Muscle of arm (tissue), 1 donor: ENCODE measurements at regions not wholly inside any gene's neighbourhood (a gene's known extent, or its start where the extent isn't known, plus 50 kb on each side); places are given as distances from the start of the nearest gene placed in this dataset.

Experiments
- DNase-seq: peaks from one replicate; pipeline ENCODE4 v3.0.0-alpha.2; 2013

DNA sequence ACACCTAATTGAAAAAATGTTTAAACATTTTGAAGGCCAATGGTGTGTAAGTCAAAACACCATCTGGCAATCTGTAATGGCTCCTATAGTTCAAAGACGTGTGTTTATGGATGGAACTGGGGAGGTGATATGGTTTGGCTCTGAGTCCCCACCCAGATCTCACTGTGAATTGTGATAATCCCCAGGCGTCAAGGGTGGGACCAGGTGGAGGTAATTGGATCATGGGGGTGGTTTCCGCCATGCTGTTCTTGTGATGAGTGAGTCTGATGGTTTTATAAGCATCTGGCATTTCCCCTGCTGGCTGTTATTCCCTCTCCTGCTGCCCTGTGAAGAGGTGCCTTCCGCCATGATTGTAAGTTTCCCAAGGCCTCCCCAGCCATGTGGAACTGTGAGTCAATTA, 52.2 kb downstream of the ADRA2C start:
- DNase-seq = no peak

DNA sequence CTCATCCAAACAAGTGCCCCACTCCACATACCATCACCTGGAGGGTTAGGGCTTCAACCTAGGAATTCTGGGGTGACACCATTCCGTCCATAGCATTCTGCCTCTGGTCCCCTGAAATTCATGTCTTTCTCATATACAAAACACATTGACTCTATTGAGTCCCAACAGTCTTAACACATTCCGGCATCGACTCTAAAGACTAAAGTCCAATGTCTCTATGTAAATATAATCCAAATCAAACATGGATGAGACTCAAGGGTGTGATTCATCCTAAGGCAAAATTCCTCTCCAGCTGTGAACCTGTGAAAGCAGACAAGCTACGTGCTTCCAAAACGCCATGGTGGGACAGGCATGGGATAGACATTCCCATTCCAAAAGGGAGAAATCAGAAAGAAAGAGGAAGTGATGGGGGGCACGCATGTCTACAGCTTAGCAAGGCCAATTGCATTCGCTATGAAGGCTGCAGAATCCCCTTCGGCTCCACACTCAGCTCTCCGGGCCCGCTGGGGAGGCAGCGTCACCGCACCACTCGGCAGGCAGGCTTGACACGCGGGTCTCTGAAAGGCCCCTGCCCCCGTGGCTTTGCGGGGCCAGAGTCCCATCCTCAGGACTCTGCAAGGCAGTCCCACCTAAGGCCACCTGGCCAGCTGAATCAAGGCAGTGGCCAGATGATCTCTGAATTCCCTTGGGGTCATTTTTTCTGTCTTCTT, 53.2 kb downstream of the ADRA2C start:
- DNase-seq = no peak

DNA sequence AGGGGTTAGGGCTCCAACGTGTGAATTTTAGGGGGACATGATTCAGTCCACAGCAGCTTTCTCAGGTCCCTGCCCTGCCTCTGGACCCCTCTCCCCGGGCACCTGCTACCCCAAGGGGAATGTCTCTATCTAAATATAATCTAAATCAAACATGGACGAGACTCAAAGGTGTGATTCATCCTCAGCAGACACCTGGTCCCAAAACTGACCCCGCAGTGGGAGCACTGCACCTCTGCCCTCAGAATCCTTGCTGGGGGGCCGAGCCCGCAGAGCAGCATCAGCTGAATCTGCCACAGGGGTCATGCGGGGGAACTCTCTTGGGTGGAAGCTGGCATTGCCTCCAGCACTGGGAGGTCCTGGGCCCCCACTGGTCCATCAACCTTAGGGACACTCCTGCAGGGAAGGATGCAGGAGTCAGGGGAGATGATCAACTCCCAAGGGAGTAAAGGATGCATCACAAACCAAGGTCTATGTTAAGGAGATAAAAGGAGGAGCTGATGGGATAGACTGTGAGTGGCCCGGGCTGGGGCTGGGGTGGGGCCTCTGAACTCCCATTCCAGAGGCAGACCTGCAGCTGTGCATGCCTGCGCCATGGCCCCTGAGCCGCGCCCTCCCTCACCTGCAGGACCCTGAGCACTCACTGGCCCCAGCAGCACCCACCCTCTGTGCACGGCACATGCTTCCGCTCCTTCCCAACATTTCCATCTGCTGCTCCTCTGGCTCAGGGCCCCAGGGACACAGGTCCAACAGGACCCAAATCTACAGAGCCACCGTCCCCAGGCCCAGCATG, 54.0 kb downstream of the ADRA2C start:
- no peak for DNase-seq

DNA sequence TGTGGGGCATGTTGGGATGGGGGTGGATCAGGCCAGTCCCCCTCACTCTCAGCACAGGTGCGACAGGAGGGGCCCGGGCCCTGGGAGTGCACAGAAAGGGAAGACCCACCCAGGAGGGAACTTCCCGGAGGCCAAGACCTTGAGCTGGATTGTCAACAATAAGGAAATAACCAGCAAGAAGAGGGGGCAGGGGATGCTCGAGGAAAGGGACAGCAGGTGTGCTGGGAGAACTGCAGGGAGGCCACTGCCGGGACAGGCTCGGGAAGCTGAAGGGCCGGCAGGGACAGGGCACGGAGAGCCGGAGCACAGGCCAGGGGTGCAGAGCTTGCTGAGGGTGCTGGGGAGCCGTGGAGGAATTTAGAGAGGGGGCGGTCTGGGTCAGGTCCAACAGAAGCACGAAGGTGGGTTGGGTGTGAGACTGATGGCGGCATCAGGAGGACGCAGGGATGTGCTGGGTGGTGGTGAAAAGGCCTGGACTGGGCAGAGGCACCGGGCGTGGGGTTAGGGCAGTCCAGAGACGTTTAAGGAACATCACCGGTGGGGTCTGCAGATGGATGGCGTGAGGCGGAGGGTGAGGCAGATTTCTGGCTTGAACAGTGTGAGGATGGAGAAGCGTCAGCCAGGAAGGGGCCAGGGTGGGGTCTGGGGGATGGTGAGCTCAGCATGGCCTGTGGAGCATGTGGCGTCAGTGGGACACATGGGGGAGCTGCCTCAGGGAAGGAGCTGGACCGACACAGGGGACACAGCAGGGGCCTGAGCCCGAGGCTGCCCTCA, 54.8 kb downstream of the ADRA2C start:
- DNase-seq = no peak

DNA sequence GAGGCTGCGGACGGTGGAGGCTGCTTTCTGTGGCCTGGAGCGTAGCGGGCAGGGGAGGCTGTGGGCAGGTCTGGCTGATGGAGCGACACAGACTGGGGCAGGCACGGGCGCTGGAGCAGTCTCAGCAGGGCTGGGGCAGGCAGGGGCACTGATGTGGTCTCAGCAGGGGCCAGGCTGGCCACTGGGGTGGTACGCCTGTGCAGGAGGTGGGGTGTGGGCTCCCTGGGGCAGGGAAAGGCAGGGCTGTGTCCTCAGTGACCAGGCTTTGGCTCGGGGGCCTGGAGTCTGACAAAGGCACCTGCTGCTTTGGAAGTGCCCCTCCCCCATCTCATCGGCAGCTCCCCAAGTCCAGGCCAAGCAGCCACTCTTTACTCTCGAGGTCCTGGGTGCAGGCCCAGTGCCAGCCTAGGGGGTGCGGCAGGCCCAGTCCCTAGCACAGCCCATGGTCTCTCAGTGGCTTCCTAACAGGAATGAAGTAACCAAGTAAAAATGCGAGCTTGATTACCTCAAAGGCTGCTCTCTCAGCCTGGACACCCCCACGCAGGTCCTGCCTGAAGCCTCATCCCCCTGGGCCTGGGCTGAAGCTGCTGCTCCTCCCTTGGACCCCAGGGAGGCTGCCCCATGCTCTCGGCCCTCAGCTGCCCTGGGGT, 55.5 kb downstream of the ADRA2C start:
- no peak for DNase-seq

DNA sequence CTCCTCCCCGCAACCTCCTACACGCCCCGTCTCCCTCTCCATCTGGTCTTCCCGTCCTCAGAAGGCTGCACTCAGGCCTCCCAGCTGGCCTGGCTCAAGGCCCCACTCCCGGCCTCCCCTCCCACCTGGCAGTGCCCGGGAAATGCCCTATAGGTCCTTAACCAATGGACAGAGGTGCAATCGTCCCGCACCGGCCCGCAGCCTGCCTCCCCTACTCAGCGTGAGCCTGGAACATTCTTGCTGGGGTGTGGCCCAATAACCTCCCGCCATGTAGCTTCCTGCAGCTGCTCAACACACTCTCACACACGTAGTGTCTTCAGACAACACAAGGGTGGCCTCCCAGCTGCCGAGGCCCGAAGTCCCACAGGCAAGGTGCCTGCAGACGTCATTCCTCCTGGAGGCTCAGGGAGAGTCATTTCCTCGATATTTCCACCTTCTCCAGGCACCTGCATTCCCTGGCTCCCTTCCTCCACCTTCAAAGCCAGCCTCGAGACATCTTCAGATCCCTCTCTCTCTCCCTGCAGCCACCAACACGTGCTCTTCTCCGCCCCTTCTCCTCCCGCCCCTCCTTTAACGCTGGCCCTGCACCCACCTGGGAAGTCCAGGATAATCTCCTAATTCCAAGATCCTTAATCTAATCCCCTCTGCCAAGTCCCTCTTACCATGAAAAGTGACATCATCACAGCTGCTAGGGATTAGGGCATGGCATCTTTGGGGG, 56.2 kb downstream of the ADRA2C start:
- no peak for DNase-seq

DNA sequence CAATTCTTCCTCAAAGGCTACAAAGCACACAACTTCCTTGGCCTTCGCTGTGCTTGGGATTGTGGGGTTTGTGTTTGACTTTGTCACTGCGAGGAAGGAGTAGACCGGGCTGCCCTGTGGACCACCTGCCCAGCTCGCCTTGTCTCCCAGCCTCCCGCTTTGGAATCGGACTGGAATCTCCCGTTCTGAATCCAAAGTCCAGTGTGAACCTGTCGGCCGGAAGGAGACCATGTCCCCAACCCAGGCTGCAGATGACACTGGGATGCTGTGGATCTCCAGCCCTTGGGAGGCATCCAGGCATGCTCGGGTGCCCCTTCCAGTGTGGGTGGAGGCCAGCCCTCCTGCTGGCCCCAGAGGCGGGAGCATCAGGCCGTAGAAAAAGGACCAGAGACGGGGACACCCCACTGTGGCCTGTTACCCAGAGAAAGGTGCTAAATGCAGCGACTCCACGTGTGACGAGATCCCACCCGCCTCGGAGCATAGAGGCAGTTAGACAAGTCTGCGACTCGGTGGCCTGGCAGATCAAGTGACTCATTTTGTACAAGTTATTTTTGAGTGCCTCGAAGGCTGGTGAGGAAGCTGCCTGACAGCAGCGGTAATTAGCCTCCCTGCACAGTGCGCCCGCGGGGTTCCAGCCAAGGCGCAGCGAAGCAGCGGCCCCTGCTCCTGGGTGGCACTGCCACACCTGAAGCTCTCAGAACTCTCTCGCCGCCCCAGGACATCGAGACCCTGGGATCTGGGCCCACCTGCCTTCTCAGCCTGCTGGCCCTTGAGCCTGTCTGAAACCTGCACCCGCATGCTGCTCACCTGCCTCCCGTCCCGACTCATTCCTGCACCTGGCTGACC, 57.5 kb downstream of the ADRA2C start:
- DNase-seq = no peak

DNA sequence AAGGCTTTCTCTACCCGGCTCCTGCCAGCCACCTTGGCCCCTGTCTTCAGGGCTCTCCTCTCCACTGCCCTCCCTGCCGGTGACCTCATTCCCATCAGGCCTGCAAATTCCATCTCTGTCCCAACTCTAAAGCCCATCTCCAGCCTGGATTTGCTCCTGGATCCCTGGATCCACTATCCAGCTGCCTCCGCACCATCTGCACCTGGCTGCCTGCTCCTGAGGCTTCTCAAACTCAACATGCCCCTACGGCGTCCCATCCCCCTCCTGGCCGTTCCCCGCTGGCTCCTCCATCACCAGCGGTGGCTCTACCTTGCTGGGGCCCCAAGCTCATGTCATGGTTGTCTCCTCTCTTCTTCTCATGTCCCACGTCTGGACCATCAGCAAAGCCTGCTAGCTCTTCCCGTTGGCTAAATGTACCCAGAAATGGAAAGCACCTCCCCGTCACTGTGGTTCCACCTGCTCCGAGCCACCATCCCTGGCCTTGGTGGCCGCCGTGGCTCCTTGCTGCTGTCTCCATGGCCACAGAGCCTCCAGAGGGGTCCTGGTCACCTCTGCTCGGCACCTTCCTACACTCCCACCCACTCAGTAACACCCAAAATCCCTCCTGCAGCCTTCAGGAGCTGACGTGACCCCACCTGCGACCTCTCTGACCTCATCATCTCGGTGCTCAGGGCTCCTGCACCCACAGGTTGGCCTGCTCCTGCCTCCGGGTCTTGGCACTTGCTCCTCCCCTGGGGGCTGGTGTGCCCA, 58.5 kb downstream of the ADRA2C start:
- DNase-seq = no peak

DNA sequence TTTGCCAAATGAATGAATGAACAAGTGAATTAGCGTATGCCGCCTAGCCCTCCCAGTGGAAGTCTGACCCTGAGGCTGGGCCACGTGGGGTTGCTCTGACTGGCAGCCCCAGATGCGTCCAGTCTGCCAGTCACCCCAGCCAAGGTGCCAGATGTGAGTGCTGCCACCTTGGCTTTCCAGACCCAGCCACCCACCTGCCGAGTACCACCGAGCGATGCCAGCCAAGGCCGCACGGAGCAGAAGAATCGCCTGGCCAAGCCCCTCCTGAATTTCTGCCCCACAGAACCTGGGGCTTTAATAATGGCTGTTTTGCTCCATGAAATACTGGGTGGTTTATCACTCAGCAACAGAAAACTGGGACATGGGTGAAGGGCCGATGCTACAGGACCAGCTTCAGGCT, 59.3 kb downstream of the ADRA2C start:
- DNase-seq = no peak

DNA sequence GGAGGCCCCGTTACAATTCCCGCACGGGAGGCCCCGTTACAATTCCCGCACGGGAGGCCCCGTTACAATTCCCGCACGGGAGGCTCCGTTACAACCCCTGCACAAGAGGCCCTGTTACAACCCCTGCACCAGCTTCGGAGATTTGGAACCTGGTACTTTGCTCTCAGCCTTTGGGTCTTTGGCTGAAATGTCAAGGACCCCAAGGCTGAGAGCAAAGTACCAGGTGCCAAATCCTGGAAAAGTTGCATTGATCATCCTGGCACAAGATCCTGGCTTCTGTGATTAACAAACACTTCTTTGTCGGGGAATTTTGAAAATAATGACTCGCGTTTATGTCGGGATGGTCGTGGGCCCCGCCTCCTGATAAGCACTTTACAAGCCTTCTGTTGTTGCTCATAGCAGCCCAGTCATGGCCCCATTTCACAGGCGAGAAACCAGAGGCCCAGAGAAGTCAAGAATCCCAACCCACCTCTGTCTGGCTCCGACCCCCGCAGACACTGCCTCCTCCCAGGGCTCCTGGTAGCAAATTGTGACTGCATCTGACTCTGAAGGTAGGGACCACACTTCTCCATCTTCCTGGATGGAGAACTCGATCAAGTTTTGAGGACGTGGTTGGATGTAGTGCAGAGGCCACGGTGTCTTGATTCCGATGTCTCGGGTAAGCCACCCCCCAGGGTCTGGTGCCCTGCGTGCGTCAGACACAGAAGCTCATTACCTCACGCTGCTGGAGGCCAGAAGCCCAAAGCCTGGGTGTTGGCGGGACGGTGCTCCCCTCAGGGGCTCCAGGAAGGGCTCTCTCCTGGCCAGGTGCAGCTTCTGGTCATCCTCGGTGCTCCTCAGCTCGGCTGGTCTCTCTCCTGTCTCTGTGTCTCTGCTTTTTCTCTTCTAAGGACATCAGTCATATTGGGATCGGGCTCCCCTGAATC, 60.3 kb downstream of the ADRA2C start:
- DNase-seq = no peak

DNA sequence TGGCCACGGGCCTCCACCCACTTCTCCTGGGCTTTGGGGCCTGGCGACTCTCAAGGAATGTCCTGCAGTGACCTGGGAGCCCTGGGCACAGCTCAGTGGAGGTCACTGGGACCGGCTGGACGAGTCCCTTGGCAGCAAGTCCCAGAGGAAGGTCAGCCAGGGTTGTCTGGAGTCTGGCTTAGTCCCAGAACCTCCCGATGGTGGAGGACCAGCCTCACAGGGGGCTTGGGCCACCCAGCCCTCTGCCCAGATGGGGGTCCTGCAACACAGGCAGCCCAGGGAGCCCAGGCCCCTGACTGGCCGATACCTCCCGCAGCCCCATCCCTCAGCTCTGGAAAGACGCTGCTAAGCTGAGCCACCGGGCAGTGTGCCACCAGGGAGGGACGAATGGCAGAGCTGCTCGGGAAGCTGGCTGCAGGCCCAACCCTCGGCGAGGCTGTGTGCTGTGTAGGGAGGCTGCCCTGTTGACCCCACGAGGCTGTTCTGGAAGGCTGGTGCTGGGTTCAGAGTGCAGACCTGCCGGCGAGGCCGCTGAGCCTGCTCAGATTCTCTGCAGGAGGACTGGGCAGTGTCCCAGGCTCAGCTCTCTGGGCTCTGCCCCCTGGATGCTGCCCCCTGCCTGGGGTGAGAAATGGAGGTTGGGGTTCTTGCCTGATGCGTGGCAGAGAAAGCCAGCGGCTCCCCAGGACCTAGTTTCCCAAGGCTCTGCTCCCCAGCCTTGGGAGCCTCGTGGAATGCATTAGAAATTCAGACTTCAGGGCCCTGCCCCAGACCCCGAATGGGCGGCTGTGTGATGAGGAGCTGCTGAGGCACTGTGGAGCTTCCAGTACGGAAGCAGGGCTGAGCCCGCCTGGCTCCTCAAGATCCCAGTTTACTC, 61.7 kb downstream of the ADRA2C start:
- peak; percentile 43 for DNase-seq

DNA sequence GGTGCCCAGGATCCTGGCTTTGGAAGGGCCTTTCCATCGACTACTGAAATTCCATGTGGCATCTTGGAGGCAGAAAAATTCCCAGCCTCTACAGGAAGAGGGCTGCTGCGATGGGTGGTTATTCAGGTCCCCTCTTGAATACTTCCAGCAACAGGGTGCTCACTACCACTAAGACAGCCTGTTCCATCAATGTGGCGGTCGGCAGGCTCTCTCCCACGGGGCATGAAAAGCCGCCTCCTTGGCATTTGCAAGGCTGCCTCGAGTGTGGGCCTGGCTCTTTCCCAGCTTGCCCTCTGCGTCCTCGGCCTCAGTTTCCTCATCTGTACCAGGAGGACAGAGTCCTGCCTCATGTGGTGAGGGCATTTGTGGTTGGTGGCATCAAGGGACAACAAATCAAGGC, 62.4 kb downstream of the ADRA2C start:
- no peak for DNase-seq

DNA sequence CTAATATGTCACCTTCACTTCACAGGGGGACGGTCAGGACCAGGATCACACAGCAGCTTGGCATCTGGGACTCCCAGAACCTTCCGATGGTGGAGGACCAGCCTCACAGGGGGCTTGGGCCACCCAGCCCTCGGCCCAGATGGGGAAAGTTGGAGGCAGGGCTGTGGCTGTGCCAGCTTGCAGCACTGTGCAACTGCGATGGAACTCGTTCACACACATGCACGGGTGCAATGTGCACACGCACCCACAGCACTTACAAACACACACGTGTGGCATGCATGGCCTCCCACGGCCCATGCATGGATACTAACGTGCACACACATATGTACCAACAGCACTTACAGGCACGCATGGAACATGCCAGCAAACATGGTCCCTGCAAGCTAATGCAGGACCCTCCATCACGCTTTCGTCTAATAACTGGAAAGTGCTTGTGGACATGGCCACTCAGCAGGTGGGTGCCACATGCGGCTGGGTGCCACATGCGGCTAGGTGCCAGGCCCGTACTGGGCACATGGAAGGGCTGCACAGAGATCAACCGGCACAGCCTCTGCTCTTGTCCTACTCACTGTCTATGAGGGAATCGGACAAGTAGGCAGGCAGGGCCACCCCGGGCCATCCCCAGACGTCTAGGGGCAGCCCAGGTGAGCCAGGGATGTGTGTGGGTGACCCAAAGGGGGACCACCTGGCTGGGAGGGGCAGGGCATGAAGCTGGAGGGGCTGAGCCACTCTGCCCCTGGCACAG, 63.2 kb downstream of the ADRA2C start:
- no peak for DNase-seq

DNA sequence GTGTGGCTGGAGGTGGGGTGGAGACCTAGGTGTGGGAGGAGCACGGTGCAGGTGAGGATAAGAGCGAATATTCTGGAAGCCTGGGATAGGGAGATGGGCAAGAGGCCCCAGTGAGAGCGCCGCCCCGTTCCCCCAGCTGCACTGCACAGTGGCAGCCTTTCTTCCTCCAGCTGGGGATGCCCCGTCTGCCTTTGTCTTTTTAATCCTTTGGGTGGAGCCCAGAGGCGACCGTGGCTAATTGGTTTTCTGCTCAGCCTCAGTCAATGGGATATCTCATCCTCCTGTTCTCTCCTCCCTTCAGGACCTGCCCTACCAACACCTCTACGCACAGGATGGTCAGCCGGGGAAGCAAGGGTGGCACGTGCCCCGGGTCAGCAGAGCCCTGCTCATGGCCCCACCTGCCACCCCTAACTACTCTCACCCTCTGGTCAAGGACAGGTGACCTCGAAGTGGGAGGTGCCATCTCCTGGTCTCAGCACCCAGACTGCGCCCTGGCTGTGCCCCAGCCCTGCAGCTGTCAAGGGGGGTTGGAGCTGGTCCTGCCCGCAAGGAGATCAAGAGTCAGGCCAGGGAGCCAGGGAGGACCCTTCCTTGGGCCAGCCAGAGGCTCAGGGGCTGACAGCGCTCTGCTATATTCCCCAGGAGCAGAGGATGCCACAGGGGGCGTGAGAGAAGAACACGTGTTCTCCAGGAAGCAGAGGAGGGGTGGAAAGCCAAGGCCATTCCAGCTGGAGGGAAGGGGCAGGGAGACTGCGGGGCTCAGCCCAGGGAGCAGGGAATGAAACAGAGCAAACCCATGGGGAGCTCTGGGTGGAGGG, 64.0 kb downstream of the ADRA2C start:
- DNase-seq = no peak

DNA sequence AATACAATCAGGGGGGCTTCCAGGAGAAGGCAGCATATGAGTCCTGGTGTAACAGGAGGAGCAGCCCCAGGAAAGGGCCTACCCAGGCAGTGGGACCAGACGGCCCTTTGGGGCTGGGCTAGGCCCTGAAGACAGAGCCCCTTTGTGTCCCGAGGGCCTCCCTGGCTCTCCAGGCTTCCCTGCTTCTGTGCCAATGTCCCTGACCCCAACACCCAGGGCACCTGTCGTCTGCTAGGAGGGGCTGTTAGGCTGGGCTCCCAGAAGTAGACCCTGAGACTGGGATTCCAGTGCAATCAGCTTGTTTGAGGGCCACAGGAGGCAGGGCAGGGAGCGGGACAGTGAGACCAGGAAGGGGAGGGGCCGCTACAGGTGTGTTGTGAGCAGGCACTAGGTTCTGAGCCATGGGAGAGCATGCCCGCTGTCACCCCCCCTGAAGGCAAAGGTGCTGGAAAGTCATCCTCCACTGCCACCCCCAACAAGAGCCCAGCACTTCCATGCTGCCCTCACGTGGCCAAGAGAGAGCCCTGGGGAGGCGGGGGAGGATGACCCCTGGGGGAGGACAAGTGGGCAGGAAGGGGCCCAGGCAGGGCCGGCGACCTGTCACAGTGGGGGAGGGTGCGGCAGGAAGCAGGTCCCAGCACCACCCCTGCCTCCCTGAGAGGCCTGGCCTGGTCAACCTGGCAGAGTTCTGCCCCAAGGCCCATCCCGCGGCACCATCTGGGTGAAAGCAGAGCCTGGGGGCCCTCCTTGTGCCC, 64.8 kb downstream of the ADRA2C start:
- no peak for DNase-seq
